Activated naive CD8-positive, alpha-beta T cell treated with anti-CD3 and anti-CD28 coated beads for 36 hours (primary cell): ENCODE measurements at regions not wholly inside any gene's neighbourhood (a gene's known extent, or its start where the extent isn't known, plus 50 kb on each side); places are given as distances from the start of the nearest gene placed in this dataset.

Experiments used
- DNase-seq: peaks from one replicate; pipeline ENCODE4 v3.0.0; 2021
- H3K27ac Mint-ChIP-seq: one replicate; pipeline ENCODE4 v1.8.0; 2022; ENCODE audit warnings: mild to moderate bottlenecking, moderate library complexity, mixed read lengths
- H3K27me3 Mint-ChIP-seq: one replicate; pipeline ENCODE4 v1.8.0; 2022; ENCODE audit warnings: mild to moderate bottlenecking, mixed read lengths
- H3K36me3 Mint-ChIP-seq: one replicate; pipeline ENCODE4 v1.8.0; 2021; ENCODE audit warnings: mild to moderate bottlenecking, mixed read lengths
- H3K4me1 Mint-ChIP-seq: one replicate; pipeline ENCODE4 v1.8.0; 2021; ENCODE audit warnings: mixed read lengths
- H3K4me3 Mint-ChIP-seq: one replicate; pipeline ENCODE4 v1.8.0; 2022; ENCODE audit warnings: mild to moderate bottlenecking, moderate library complexity, mixed read lengths
- H3K9me3 Mint-ChIP-seq: one replicate; pipeline ENCODE4 v1.8.0; 2022; ENCODE audit warnings: mixed read lengths

DNA sequence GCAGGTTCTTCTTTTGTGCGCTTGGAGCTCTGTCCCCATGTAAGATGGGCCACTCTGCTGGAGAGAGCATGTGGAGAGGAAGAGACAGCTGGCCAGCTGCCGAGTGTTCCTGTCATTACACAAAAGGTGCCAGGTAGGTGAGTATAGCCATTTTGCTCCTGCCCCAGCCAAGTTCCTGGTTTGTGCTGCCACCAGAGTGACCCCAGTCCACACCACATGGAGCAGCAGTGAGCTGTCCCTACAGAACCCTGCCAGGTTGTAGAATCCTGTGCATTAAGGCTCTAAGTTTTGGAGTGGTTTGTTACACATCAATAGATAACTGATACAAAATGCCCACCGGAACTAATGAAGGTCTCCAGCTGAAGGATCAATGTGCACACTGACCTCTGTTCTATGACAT is 84.6 kb upstream of the GHITM start:
- H3K36me3 Mint-ChIP-seq, result no peaks in the 10 kb centered on the region
- no peak overlapping the region for H3K4me3 Mint-ChIP-seq
- no peaks in the 10 kb centered on the region for H3K9me3 Mint-ChIP-seq
- H3K27me3 Mint-ChIP-seq, result peaks cover 4% of the 10 kb centered on the region
- H3K27ac Mint-ChIP-seq, result no peak overlapping the region
- no peaks in the 10 kb centered on the region for H3K4me1 Mint-ChIP-seq
- no peak for DNase-seq

DNA sequence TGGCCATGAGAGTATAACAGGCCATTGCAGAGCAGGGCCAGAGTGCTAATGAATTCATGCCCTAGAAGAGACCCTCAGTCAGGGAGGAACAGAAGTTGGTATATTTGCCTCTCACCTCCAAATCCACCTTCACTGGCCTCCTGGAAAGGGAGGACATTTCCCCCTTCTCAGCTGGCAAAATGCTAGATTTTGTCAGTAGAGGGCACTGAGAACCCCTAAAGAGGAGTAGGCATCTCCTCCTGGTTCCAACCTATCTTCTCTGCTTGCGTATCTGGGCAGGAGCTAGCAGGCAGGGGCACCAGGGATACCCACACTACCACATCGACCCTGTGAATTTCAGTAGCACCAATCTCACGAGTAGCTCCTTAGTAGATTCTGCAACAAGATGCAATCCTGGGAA is 79.8 kb upstream of the GHITM start:
- Mint-ChIP-seq H3K9me3 (no peaks in the 10 kb centered on the region), H3K36me3 (no peaks in the 10 kb centered on the region), H3K4me1 (no peaks in the 10 kb centered on the region), H3K27me3 (peaks cover 15% of the 10 kb centered on the region), H3K27ac (no peak overlapping the region), H3K4me3 (no peak overlapping the region)
- no peak for DNase-seq

DNA sequence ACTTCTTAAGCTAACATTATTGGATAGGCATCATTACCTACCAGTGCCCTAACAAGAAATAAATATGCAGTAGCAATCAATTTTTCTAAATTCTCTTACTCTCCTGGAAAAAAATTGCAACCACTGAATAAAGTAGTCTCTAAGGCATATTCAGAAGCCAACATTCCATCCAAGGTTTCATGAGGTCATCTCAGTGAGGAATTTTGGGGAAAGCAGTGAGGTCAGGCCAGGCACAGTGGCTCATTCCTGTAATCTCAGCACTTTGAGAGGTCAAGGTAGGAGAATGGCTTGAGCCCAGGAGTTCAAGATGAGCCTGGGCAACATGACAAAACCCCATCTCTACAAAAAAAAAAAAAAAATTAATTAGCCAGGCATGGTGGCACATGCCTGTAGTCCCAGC is 75.9 kb upstream of the GHITM start:
- H3K36me3 Mint-ChIP-seq, result no peaks in the 10 kb centered on the region
- H3K27ac Mint-ChIP-seq, result no peak overlapping the region
- peaks cover 17% of the 10 kb centered on the region for H3K27me3 Mint-ChIP-seq
- no peaks in the 10 kb centered on the region for H3K9me3 Mint-ChIP-seq
- H3K4me1 Mint-ChIP-seq, result no peaks in the 10 kb centered on the region
- no peak for DNase-seq
- no peak overlapping the region for H3K4me3 Mint-ChIP-seq

DNA sequence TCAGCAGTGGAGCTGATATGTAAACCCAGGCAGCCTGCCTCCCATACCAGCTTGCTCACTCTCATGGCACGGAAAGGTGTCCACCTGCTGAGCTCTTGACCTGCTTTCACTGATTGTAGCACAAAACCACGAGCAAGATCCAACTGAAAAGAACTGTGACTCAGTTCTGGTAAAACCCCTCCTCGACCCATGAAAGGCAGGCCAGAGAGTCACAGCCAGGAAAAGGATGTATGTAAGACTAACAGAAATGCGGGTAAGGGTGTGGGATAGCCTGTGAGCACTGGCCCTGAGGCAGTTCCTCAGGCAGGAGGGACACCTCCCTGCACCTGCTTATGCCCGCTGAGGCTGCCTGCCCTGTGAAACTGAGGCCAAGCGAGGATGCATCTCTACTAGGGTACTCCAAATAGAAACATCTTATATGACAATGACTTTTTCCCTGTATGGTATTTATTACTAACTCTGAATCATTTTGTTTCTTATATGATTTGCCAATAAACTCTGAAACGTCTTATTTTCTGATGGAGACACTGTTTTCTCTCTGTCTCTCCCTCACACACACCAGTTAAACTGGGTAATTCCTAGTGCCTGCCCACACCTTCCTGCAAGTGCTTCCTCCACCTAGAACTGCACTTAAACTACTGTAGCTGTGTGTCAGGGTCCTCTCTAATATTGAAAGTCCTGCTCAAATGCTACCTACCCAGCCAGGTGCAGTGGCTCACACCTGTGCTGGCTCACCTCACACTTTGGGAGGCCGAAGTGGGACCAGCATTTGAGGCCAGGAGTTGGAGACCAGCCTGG is 73.3 kb upstream of the GHITM start:
- Mint-ChIP-seq H3K4me1 (no peaks in the 10 kb centered on the region), H3K27me3 (peaks cover 10% of the 10 kb centered on the region), H3K9me3 (no peaks in the 10 kb centered on the region), H3K4me3 (no peak overlapping the region), H3K27ac (no peak overlapping the region), H3K36me3 (no peaks in the 10 kb centered on the region)
- no peak for DNase-seq

DNA sequence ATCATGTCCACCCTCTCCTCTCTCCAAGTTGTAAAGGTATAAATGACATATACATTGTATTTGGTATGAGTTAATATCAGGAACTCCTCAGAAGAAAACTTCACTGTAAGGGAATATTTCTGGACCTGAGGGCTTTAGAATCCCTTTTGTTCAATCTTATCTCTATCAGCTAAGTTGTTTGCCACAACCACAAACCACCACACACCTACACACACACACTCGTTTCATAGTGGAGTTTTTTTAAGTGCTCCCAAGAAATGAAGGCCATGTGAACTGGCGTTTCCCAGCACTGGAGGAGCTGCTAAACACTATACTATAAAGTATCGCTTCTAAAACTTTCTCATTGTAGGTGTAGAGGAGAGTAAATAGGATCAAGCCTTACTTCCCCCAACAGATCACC is 64.8 kb upstream of the GHITM start:
- Mint-ChIP-seq H3K36me3 (no peaks in the 10 kb centered on the region), H3K4me3 (no peak overlapping the region), H3K27me3 (peaks cover 4% of the 10 kb centered on the region), H3K9me3 (no peaks in the 10 kb centered on the region), H3K27ac (no peak overlapping the region), H3K4me1 (peaks cover 3% of the 10 kb centered on the region)
- DNase-seq, result no peak

DNA sequence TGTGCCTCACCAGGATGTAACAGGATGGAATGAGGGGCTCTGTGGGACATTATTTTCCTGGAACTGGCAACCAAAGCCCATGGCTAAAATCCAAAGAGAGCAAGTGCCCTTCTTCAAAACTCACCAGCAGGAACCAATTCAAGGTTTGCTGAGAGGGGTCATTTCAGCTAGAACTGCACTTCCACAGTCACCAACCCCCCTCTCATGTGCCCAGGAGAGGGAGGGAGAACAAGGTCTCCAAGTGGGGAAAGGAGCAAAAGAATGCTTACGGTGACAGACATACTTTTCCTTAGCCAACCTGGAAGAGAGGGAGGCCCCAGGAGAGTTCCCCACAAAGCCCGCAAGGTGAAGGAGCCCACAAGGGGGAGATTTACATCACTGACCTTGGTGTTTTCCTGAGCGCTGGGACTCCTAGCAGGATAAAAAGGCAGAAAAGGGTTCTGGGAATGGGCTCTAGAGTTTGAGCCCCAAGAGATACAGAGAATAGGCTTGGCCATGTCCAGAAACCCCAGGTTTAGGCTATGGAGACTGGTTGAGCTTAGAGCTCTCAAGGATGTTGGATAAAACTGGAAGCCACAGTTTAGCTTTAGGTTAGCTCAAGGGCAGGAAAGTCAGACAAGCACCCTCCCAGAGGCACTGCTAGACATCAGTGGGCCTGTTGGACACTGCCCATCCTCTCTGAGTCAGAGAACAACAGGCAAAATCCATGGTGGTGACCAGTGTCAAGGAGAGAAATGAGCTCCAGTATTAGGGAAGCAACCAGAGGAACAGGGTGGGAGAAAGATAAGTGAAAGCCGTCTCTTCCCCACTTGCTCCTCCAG is 63.9 kb upstream of the GHITM start:
- no peak for DNase-seq
- Mint-ChIP-seq H3K4me1 (peaks cover 3% of the 10 kb centered on the region), H3K9me3 (no peaks in the 10 kb centered on the region), H3K27ac (no peak overlapping the region), H3K27me3 (peaks cover 4% of the 10 kb centered on the region), H3K4me3 (no peak overlapping the region), H3K36me3 (no peaks in the 10 kb centered on the region)

DNA sequence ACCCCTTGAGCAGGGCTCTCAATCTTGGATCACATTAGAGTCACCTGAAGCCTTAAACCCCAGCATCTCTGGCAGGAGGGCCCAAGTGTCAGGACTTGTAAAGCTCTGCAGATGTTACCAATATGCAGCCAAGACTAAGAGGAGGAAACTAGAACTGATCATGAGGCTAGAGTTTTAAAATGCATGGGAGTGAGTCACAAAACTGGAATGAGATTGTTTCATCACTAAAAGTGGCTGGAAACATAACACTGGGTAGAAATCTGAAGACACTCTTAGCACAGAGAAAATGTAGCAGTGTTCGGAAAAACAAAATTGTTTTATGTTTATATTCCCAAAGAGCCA is 63.3 kb upstream of the GHITM start:
- Mint-ChIP-seq H3K36me3 (no peaks in the 10 kb centered on the region), H3K4me3 (no peak overlapping the region), H3K27ac (no peak overlapping the region), H3K9me3 (no peaks in the 10 kb centered on the region), H3K4me1 (peaks cover 3% of the 10 kb centered on the region), H3K27me3 (peaks cover 4% of the 10 kb centered on the region)
- no peak for DNase-seq

DNA sequence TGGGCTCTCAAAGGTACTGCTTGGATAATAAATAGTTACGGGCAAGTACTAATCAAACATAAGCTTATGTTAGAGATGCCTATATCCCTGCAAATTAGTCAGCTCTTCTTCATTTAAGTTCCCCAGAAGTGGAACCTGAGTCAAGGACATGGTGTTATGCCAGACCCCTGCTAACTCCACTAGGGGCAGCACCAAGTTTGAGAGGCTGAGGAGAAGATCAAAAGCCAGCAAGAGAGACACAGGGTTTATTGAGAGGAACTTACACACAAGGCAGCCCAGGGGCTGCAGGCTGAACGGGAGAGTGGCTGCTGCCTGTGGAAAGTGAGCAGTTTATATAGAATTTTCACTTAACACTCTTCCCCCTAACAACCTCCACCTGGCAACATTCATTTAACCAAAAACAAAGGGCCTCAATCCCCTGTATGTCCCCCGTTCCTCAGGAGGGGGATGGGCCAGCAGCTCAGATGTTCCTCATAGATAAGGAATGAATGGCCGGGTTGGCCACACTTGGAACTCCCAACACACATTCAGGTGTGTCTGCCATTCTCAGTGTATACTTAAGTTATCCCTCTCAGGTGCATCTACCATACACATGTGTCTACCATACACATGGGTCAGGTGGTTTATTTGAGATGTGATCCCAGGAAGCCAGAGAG is 62.6 kb upstream of the GHITM start:
- peaks cover 4% of the 10 kb centered on the region for H3K27me3 Mint-ChIP-seq
- H3K27ac Mint-ChIP-seq, result no peak overlapping the region
- H3K4me3 Mint-ChIP-seq, result no peak overlapping the region
- H3K36me3 Mint-ChIP-seq, result no peaks in the 10 kb centered on the region
- no peaks in the 10 kb centered on the region for H3K9me3 Mint-ChIP-seq
- H3K4me1 Mint-ChIP-seq, result peaks cover 3% of the 10 kb centered on the region
- no peak for DNase-seq

DNA sequence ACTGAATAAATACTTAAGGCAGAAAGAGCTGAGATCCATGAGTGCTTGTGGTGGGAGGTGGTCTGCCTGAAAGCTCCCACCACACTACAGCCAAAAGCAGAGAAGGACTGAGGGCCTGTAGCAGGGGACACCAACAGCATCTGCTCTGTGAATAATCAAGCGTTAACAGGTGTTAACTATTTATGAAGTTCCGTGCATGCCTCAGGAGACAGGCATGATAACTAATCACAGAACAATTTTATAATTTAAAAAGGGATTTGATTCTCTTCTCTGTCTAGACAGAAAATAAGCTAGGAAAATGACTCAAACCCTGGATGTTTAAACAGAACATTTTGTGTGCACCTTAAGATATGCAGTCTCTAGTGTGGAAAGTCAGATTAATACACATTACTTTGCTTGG is 61.5 kb upstream of the GHITM start:
- DNase-seq, result no peak
- no peak overlapping the region for H3K4me3 Mint-ChIP-seq
- H3K27ac Mint-ChIP-seq, result no peak overlapping the region
- peaks cover 3% of the 10 kb centered on the region for H3K4me1 Mint-ChIP-seq
- peaks cover 9% of the 10 kb centered on the region for H3K27me3 Mint-ChIP-seq
- no peaks in the 10 kb centered on the region for H3K36me3 Mint-ChIP-seq
- H3K9me3 Mint-ChIP-seq, result no peaks in the 10 kb centered on the region

DNA sequence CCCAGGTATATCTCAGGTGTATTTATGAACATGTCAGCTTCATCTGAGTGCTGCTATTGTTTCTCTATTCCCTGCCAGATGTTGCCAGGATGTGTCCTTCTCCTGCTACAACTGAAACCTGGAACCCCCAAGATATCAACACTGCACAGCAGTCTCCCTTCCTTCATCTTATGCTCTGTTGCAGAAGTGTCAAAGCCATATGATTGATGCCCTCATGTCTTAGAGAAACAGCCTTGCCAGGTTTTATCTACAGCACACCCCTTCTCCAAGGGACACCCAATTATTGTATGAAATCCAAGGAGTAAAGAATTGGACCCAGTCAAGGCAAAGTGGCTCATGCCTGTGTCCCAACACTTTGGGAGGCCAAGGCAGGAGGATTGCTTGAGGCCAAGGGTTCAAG is 60.5 kb upstream of the GHITM start:
- Mint-ChIP-seq H3K36me3 (no peaks in the 10 kb centered on the region), H3K4me3 (no peak overlapping the region), H3K27ac (no peak overlapping the region), H3K9me3 (no peaks in the 10 kb centered on the region), H3K4me1 (peaks cover 3% of the 10 kb centered on the region), H3K27me3 (peaks cover 14% of the 10 kb centered on the region)
- DNase-seq, result no peak

DNA sequence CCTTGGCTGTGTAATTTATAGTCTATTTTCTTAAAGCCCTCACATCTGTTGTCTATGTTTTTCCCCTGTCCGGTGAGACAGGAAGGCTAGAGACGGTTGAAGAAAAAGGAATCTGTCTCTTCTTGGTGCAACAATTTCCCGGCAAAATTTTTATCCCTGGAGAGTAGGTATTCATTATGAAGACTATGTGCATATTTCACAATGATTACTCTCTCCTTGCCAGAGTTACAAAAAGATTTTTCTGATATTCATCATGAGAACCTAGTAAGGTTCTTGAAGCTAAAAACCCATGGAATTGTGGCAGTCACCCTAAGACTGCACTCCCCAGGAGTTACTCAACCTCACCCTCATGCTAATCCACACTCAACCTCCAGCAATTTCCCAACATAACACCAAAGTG is 55.0 kb upstream of the GHITM start:
- Mint-ChIP-seq H3K27ac (no peak overlapping the region), H3K27me3 (peaks cover 29% of the 10 kb centered on the region)
- no peak for DNase-seq

DNA sequence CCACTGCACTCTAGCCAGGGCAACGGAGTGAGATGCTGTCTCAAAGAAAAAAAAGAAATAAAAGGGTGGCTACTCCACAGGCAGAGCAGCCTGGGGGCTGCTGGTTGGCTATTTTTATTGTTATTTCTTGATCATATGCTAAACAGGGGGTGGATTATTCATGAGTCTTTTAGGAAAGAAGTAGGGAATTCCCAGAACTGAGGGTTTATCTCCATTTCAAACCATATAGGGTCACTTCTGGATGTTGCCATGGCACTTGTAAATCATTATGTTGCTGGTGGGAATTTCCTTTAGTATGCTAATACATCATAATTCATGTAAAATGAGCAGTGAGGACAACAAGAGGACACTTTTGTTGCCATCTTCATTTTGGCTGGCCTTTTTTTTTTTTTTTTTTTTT is 52.1 kb upstream of the GHITM start:
- Mint-ChIP-seq H3K9me3 (peaks cover 4% of the 10 kb centered on the region), H3K27me3 (peaks cover 27% of the 10 kb centered on the region), H3K36me3 (no peaks in the 10 kb centered on the region), H3K27ac (no peak overlapping the region), H3K4me3 (no peak overlapping the region), H3K4me1 (no peaks in the 10 kb centered on the region)
- DNase-seq, result no peak

More for the DNA sequence above, 55.0 kb upstream of the GHITM start:
- no peaks in the 10 kb centered on the region for H3K4me1 Mint-ChIP-seq
- H3K36me3 Mint-ChIP-seq, result no peaks in the 10 kb centered on the region
- H3K9me3 Mint-ChIP-seq, result peaks cover 4% of the 10 kb centered on the region
- no peak overlapping the region for H3K4me3 Mint-ChIP-seq

DNA sequence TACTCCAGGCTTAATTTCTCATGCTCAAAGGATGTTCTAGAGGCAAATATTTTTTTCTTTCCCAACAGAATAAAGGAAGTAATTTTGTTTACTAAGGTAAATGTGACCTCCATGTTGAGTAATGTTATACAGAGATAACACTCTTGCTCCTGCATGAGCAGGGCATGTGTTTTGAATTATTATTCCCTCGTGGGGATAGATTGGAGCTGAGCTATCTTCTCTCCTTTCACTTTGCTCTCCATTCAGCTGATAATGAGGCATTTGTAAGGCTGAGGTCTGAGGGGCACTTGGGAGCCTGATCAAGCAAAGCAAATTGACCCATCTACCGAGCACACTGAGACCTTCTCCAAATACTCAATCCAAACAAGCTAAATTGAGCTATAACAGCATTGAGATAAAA is 50.7 kb upstream of the GHITM start:
- Mint-ChIP-seq H3K36me3 (no peaks in the 10 kb centered on the region), H3K27me3 (peaks cover 19% of the 10 kb centered on the region), H3K9me3 (peaks cover 4% of the 10 kb centered on the region), H3K4me1 (no peaks in the 10 kb centered on the region), H3K4me3 (no peak overlapping the region), H3K27ac (no peak overlapping the region)
- no peak for DNase-seq

DNA sequence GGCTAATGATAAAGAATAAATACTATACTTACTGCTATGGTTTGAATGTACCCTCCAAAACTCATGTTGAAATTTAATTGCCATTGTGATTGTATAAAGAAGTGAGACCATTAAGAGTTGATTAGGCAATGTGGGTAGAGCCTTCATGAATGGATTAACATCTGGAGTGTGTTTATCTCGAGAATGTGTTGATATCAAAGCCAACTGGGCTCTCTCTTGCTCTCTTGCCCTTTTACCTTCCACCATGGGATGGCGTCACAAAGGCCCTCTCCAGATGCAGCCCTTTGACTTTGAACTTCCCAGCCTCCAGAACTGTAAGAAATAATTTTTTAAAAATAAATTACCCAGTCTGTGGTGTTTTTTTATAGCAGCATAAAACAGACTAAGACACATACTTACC is 50.1 kb upstream of the GHITM start:
- no peaks in the 10 kb centered on the region for H3K4me1 Mint-ChIP-seq
- H3K36me3 Mint-ChIP-seq, result no peaks in the 10 kb centered on the region

More for the DNA sequence above, 50.1 kb upstream of the GHITM start:
- Mint-ChIP-seq H3K4me3 (no peak overlapping the region), H3K27ac (no peak overlapping the region), H3K27me3 (peaks cover 19% of the 10 kb centered on the region), H3K9me3 (peaks cover 2% of the 10 kb centered on the region)
- no peak for DNase-seq
